ENCODE measurements at regions not wholly inside any gene's neighbourhood (a gene's known extent, or its start where the extent isn't known, plus 50 kb on each side); places are given as distances from the start of the nearest gene placed in this dataset.

DNA sequence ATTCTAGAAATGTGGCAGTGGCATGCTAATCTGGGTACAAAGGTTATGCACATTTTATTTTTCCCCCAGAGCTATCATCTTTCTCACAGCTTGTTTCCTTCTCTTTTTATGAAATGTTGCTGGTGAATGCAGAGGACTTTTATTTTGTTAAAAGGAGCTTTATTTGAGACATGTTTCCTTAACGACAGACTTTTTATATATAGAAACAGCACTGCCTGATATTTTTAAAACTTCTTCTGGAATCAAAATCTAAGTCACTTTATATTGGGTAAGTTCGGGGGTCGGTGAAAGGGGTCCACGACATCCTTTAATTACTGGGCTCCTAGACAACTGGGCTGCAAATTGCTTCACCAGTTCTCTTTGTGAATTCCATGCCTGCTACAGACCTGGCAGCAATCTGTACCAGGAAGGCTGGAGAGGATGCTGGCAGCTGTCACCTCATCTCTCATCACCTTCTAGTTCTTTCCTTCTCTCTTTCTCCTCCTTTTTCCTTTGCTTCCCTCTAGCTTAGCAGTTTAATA is 464.7 kb downstream of the PDCD6IP start:
- H3K27ac ChIP-seq = no peak overlapping the region
- TF ChIP-seq CTCF (IDR thresholded peaks at IDR 0.05) = no peak
- intact Hi-C loops (cut with DNase I) = no loop called here
- H3K36me3 ChIP-seq (ENCODE audit: insufficient read depth in 1 of 2, low read depth in 1 of 2) = no peaks in the 10 kb centered on the region
- H3K27me3 ChIP-seq (ENCODE audit: insufficient read depth in 3 of 3, low read length in 2 of 3) = no peaks in the 10 kb centered on the region
- WGBS, 3 donors = 4 to 6% (median 4%) methylated on average over 4 of the region's 4 CpGs
- ATAC-seq (no peak), DNase-seq (no peak)
- no peak overlapping the region for H3K4me3 ChIP-seq
- no peaks in the 10 kb centered on the region for H3K9me3 ChIP-seq
- no peaks in the 10 kb centered on the region for H3K4me1 ChIP-seq

GRCh38 chr3:34264337-34265041 is 466.1 kb downstream of the PDCD6IP start:
- Histone ChIP-seq H3K9me3 (no peaks in the 10 kb centered on the region), H3K27ac (no peak overlapping the region), H3K36me3 (ENCODE audit: insufficient read depth in 1 of 2, low read depth in 1 of 2) (no peaks in the 10 kb centered on the region), H3K4me1 (no peaks in the 10 kb centered on the region), H3K27me3 (ENCODE audit: insufficient read depth in 3 of 3, low read length in 2 of 3) (no peaks in the 10 kb centered on the region), H3K4me3 (no peak overlapping the region)
- intact Hi-C loops (cut with DNase I) = no loop called here
- no peak for DNase-seq
- ATAC-seq = no peak
- no peak for TF ChIP-seq CTCF (IDR thresholded peaks at IDR 0.05)
- 64 to 75% (median 71%) methylated on average over 5 of the region's 5 CpGs for WGBS, 3 donors

DNA sequence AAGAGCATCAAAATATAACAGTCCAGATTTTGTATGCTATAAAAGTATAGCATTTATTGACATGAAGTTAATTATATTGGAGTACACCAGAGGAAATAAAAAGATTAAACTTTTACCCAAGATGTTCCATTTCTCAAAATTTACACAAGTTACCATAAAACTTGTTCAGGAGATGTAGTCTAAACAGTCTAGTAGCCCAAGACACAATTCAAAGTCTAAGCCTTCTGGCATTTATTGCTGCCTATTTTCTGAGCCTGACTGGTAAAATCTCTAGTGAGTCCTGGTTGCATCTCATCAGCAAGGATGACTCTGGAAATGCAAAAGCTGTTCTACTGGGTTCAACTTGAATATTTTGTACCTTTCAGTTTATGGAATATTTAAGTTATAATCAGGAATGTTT is 468.7 kb downstream of the PDCD6IP start:
- no peaks in the 10 kb centered on the region for H3K9me3 ChIP-seq
- DNase-seq (no peak), ATAC-seq (no peak)
- no peak for TF ChIP-seq CTCF (IDR thresholded peaks at IDR 0.05)
- no peak overlapping the region for H3K4me3 ChIP-seq
- intact Hi-C loops (cut with DNase I) = no loop called here
- H3K27ac ChIP-seq = no peak overlapping the region
- no peaks in the 10 kb centered on the region for H3K4me1 ChIP-seq
- H3K27me3 ChIP-seq (ENCODE audit: insufficient read depth in 3 of 3, low read length in 2 of 3) = no peaks in the 10 kb centered on the region
- no peaks in the 10 kb centered on the region for H3K36me3 ChIP-seq (ENCODE audit: insufficient read depth in 1 of 2, low read depth in 1 of 2)

GRCh38 chr3:34268032-34268709 is 469.7 kb downstream of the PDCD6IP start:
- ATAC-seq (no peak), DNase-seq (no peak)
- Histone ChIP-seq H3K27me3 (ENCODE audit: insufficient read depth in 3 of 3, low read length in 2 of 3) (no peaks in the 10 kb centered on the region), H3K4me3 (no peak overlapping the region), H3K27ac (no peak overlapping the region), H3K4me1 (no peaks in the 10 kb centered on the region), H3K36me3 (ENCODE audit: insufficient read depth in 1 of 2, low read depth in 1 of 2) (no peaks in the 10 kb centered on the region), H3K9me3 (no peaks in the 10 kb centered on the region)
- no peak for TF ChIP-seq CTCF (IDR thresholded peaks at IDR 0.05)
- WGBS, 3 donors = 70 to 72% (median 70%) methylated on average over 4 of the region's 4 CpGs
- intact Hi-C loops (cut with DNase I) = no loop called here
